ENCODE measurements at regions not wholly inside any gene's neighbourhood (a gene's known extent, or its start where the extent isn't known, plus 50 kb on each side); places are given as distances from the start of the nearest gene placed in this dataset.
"Not testable (repeated sequence)": the region's sequence is repeated elsewhere in the genome, so short reads cannot be mapped to it uniquely, and the experiment has no call there.

DNA sequence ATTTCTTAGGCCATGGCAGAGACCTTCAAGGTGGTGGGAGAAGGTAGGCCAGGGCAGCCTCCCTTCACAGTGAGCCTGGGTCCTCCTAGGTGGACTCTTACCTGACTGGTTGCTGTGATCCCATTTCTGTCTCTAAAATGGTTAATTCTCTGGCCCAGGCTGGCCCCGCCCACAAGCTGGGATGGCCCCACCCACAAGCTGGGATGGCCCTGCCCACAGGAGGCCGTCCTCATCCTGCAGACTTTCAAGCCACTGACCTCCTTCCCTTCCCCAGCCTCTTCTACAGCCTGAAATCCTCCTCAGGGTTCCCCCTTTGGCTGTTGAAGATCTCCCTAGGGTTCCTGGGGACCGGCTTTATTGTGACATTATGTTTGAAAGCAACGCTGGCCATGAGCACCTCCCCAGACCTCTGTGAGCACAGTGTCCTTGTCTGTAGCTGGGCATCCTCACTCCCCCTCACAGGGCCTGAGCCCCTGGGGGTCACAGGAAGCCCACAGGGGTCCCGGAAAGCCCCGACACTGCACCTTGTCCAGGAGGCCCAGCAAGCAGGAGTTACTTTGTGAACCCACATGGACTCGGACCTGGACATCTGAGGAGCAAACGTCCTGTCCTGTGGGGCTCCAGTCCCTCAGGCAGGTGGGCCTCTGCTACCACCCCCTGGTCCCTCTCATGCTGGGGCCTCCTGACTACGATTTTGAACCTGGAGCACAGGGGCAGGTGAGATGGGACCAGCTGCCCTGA is 621.7 kb downstream of the MATN1 start:
- no peak for DNase-seq

DNA sequence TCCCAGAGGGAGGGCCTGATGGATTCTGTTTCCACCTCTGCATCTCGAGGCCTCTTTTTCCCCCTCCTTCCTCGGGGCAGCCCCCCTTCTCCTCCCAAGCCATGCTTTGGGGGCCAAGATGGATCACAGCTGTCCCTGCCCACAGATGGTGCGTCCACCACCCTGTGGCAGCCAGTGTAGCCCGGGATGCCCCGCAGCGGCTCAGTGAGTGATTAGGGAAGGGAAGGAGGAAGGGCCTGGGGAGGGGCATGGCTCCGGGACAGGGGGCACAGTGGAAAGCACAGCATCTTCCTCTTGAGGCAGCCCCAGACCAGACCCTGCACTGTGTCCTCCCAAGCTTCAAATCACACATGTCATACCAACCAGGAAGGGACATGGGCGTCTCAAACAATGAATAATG is 622.4 kb downstream of the MATN1 start:
- DNase-seq, result no peak

DNA sequence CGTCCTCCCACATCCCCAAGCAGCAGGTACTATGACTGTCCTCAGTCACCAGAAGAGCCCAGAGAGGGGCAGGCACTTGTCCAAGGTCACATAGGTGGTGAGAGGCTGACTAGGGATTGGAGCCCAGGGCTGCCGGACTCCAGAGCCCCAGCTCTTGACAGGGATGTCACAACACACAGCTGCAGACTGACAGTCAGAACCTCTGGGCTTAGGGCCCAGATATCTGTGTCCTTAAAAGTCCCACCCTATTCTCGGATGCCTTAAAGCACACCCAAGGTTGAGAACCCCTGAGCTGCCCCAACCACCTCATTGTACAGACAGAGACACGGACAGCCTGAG is 622.9 kb downstream of the MATN1 start:
- DNase-seq, result no peak

DNA sequence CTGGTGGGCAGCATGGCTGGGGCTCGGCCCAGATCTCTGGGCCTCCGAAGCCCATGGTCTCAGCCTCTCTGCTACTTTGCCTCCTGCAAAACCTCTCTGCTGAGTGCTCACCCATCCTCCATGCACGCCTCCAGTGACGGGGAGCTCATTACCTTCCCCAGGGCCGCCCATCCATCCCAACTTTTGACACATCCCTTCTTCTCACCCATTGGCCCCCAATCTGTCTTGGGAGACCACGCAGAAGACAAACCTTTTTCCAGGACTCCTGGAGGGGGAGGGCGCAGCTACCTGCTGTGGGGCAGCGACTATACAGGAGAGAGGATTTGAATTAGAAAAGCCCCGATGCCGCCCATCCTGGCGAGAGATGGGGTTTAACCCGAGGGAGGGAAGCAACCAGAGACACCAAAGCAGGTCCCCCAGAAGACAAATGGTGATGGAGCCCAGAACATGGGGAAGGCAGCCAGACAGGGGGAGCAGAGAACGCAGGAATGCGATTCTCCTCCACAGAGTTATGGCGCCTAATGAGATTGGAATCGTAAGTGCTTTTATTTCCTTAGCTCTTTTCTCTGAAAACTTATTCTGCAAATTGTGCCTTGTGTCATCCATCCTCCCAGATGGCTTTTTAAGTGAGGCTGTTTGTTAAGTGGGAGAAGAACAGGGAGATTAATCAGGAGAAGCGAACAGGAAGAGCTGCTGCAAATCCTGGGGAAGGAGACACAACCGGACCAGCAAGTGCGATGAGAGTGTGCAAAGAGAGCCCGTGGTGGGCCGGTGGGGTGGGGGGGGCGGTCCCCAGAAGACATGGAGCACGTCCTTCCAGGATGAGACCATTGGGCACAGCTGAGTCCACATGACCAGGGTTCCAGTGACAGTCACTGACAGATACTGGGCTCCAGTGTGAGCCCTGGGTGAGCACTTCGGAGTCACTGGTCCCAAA is 623.5 kb downstream of the MATN1 start:
- no peak for DNase-seq

DNA sequence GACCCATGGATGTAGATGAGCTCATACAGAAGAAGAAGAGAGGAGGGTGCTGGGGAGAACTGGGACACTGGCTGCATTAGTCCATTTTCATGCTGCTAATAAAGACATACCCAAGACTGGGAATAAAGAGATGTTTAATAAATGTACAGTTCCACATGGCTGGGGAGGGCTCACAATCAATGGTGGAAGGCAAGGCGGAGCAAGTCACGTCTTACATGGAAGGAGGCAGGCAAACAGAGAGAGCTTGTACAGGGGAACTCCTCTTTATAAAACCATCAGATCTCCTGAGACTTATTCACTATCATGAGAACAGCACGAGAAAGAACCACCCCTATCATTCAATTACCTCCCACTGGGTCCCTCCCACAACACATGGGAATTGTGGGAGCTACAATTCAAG is 625.5 kb downstream of the MATN1 start:
- not testable (repeated sequence) for DNase-seq

DNA sequence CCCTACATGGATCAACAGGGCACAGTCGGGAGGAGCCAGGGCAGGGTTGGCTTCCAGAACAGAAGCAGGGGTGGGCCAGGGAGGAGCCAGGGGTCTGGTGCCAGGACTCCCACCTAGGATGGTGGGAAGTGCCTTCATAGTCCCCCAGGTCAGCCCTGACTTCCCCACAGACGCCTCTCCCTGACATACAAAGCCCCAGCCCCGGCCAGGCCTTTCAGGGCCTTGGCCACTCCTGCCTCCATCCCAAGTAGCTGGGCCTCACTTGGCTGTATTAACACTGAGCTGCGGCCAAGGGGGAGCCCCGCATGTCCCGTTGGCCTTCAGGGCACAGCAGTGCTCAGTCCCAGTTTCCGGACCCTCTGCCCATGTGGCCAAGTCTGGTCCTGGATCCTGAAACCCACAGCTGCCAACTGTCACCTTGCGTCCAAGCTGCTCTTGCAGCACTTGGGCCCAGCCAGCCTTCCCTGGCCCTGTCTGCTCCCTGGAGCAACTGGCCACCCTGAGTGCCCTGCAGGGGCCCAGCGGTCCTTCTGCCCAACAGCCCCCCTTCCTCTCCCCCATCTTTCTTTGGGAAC is 627.8 kb downstream of the MATN1 start:
- DNase-seq, result no peak

DNA sequence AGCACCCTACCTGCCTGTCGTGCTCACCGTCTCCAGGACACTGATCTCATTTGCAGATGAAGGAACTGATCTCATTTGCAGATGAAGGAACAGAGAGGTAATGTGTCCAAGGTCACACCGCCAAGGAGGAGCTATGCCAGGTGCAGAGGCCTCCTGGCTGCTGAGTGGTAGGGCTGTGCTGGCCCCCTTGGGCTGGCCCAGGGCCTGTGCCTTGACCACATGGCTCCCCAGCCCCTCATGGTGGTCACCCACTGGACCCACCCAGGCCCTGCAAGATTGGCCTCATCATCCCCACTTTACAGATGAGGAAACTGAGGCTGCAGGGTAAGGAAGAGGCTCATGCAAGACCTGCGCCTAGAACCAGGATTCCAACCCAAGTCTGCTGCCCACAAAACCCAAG is 628.3 kb downstream of the MATN1 start:
- DNase-seq, result no peak

DNA sequence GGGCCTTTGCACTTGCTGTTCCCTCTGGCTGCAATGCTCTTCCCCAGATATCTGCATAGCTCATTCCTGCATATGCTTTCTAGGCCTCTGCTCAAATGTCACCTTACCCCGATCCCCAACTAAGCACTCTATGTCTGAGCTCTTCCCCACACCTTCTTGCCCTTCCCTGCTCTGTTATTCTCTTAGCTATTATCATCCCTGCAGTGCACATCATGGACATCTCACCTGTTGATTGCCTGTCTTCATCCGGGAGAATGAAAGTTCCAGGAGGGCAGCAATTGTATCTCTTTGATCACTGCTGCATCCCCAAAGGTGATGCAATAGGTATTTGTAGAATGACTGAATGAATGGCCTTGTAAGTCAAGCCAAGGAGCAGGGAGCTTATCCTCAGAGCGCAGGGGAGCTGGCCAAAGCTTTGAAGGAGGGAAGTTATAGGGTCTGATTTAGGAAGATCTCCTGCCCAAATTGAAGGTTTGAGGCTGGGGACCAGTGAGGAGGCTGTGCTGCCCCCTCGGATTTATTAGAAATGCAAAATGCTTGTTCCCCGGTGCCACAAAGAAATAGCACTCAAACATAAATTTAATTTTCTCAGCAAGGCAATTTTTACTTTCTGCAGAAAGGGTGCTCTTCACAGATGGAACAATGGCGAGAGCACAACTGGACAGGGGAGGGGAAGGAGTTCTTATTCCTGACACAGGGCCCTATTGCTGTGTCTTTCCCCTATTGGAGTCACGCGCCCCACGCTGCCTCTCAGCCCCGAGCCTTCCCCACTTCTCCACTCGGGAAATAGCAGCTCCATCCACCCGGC is 631.1 kb downstream of the MATN1 start:
- DNase-seq, result no peak

DNA sequence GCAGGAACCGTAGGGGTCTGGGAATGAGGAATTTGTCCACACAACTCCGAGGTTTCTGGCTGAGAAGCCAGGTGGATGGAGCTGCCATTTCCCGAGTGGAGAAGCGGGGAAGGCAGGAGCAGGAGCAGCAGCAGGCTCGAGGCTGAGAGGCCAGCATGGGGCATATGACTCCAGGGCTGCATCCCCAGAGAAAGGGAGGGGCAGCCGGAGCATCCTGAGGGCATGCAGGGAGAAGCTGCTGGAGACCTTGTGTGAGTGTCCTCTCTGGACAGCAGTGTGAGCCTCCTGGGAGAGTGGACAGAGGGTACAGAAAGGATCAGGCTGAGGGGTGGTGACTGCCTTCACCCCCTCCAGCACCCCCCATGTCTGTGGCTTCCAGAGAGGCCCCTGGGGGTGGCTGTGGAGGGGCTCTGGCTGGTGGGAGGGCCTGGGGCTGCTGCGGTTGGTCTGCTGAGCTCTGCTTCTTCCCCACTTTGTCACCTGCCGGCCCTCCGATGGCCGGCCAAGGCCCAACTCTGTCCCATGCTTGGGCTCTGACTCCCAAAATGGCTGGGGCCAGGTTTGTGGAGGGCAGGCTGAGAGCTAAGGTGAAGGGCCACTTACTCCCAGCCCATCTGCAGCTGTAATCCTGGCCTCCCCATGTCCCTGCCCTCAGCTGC is 633.1 kb downstream of the MATN1 start:
- DNase-seq, result no peak

DNA sequence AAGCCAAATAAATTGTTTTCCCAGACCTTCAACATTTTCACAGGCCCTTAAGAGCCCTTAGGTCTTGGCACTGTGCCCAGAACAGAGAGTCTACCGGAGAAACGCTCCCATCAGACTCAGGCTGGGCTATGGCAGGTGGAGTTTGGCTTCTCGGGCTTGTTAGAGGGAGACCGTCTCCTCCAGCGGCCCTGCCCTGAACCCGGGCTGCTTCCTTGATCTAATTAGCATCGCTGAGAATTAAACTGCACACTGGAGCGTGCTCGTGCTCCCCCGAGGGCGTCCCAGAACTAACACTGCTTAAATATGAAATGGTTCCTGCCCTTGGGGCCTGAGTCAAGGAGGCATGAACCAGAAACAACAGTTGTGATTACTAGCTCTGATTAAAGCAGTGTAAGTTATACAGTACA is 634.4 kb downstream of the MATN1 start:
- DNase-seq, result peak; percentile 97

DNA sequence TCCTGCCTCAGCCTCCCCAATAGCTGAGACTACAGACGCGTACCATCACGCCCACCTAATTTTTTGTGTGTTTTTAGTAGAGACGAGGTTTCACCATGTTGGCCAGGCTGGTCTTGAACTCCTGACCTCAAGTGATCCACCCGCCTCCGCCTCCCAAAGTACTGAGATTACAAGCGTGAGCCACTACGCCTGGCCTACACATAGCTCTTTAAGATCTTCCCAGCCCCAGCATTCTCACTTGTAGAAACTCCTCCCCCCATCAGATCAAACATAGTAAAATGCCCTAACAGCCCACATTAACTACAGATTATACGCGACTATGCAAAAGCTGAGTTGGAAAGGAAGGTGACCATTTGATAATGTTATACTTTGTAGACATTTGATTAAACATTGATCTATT is 634.8 kb downstream of the MATN1 start:
- DNase-seq, result no peak

DNA sequence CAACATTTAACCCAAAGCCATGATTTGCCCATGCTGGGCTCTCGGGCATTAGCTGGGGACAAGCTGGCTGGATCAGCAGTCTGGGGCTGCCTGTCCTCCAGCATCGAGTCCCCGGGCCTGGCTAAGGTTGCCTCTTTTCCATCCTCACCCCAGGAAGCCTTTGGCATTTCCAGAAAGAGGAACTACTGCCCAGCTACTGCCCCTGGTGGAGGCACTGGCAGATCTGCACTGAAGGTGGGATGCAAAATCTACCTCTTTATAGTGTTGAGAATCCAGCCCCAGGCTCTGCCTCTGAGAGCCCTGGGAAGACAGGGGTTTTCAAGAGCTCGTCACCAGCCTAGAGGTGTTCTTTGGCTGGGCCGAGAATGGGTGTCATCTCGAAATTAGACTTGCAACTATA is 635.9 kb downstream of the MATN1 start:
- peak; percentile 11 for DNase-seq

DNA sequence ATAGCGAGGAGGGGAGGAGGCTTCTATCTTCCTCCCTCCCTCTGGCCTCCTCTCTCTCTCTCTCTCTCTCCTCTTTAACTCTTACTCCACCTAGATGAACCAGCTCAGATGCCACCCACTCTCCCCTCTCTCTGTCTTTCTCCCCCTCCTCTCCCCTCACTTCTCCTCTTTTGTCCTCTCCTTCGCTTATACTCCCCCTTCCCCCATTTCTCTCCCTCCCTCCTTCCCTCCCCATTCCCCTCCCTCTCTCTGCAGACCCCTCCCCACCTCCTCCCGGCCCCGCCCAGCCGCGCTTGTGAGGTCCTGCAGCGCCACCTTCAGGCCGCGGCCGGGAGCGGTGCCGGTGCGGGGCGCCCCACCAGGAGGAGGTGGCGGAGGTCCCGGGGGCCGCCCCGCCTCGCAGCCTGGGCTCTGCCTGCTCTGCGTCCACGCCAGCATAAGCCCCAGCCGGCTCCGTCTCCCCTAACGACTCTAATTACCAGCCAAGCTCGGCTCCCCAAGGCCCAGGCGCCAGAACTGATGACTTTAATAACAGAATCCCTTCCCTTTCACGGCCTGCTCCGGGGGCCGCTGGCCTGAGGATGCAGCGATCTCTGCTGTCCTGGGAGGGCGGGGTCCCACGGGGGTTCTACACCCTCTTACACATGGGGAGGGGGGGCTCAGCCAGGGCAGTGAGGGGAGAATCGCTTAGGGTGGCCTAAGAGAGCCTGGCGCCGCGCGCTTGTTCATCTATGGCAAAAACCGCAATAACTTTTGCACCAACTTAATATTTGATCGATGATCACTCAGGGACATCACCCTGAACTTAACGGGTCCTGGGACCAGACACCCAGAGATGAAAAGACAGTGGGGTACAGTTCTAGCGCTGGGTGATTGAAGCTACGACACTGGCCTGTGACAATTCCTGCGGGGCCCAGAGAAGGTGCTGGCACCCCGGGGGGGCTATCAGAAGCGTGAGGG is 637.3 kb downstream of the MATN1 start:
- no peak for DNase-seq

DNA sequence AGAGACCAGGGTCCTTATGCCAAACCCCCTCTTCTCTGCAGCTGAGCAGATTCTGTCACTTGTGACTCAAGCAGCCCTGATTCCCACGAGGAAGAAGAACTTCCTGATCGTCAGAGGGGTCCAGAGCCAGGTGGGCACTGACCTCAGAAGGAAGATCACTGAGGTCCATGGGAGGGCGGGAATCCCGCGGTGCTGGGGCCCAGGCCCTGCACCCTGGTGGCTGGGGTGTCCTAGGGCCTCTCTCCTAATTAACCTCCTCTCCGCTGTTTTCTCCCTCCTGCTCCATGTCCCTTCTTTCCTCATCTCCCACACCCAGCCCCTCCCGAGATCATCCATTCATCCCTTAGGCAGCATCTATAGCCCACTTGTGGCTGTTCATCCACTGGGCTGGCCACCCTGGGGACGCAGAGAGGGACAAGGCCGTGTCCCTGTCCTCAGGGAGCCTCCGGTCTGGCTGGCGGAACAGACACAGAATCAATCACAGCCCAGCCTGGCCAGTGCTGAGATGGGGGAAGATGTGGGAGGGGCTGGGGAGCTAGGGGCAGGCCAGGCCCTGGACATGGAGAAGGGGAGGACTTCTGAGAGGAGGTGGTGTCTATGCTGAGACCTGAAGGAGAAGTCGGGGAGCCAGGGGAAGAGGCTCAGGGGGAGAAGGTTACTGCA is 638.3 kb downstream of the MATN1 start:
- no peak for DNase-seq

DNA sequence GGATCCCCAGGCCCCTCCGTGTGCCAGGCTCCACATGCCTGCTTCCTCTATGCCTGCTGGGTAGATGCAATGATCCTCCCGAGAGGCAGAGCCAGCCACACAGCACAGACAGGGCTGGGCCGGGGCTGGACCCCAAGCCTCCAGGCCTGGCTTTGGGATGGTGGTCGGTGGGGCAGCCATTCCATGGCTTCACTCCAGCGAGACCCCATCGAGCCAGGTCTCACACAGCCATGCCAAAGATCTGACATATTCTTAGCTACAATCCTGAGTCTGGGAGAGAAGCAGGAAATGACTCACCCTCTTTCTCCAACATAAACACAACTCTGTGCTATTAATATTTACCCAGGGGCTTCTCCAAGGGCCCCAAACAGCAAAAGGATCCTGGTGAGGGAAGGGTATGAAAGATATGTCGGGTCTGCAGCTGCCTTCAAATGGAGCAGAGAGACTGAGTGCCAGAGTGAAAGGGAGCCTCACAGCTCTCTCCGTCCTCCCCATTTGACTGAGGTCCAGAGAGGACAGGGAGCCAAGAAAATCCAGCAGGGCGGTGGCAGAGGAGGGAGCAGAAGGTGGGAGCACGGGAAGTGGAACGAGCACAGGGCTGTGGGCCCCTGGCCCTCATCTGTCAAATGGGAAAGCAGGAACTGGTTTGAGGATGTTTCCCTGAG is 639.5 kb downstream of the MATN1 start:
- no peak for DNase-seq

DNA sequence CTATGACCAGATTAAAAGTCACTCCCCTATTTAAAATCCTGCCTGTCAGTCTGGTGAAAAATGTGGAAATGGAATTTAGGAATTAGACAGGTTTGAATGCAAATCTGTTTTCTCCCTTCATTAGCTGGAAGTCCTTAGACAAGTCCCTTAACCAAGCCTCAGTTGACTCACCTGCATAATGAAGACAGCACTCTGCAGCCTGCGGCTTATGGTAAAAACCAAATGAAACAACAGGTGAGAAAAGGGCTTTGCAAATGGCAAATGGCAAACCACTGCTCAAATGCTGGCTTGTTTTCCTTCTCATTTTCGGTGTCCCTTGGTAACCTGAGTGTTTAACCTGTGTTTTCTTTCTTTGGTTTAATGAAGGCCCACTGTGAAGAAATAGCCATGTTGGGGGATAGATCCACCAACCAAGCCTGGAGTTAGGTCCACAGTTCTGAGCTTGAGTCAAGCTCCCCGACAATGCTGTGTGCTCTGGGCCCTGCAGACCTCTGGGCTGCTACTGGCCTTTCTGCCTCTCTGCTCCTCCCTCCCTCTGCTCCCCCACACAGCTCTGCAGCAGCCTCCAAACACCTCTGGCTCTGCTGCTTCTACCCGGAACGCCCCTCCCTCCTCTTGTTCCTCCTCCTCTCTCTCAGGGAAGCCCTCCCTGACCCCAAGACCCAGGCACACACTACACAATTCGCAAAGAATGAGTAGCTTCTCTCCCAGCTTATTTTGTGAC is 641.8 kb downstream of the MATN1 start:
- no peak for DNase-seq

DNA sequence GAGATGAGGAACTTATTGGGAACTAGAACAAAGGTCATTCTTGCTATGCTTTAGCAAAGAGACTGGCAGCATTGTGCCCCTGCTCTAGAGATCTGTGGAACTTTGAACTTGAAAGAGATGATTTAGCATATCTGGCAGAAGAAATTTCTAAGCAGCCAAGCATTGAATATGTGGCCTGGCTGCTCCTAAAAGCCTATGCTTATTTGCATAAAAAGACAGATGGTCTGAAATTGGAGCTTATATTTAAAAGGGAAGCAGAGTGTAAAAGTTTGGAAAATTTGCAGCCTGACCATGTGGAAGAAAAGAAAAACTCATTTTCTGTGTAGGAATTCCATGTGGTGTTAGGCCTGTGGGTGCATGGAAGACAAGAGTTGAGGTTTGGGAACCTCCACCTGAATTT is 647.5 kb downstream of the MATN1 start:
- not testable (repeated sequence) for DNase-seq

DNA sequence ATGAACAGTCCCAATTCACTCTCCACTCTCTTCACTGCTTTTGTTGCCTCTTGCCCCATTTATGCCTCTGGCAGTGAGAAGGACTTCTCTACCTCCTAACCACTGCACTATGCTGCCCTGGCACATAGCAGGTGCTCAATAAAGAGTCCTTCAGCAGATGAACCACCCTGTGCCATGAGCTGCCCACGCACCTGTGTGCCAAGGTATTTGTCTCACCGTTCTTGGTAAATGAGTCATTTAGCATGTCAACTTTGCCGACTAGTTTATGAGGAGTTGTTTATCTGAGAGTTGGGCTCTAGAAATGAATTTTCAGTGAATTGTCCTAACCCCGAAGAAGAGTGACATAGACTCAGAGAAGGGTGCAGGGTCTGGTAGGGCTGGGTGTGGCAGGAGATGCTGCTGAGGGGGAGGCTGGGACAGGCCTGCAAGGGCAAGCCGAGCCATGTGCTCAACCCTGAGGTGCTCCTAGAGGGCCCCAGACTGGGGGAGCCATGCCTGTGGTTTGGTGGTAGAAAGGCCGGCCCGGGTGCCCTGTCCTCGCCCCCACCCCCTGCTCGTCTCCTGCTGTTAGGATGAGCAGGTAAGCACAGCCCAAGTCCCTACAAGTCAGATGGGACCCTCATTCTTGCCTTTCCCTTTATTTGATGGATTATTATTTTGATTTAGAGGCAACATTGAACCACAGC is 654.5 kb downstream of the MATN1 start:
- DNase-seq, result no peak

DNA sequence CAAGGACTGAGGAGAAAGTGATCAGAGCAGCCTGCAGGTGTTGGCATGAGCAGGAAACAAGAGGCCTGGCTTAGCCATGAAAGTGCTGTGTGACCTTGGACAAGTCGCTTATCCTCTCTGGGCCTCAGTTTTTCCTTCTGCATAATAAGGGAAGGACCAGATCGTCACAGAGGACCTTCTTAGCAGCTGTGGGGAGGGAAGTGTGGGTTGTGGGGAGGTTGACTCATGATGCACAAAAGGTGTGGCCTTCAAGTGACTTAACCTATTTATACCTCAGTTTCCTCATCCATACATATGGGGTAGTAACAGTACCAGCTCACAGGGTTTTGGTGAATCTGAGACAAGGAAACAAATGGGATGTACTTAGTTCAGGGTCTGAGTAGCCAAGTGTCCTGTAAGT is 658.8 kb downstream of the MATN1 start:
- no peak for DNase-seq
